WERI-Rb-1 (cell line): ENCODE measurements at regions not wholly inside any gene's neighbourhood (a gene's known extent, or its start where the extent isn't known, plus 50 kb on each side); places are given as distances from the start of the nearest gene placed in this dataset.

ENCODE experiments used
- DNase-seq: peaks from one replicate; pipeline ENCODE4 v3.0.0-alpha.2; 2020
- H3K27ac ChIP-seq: fragments of 250-450 bp; sonication (Bioruptor Pico); 2 replicates; pipeline ENCODE4 v1.5.1; 2020; ENCODE audit warnings: mild to moderate bottlenecking, moderate library complexity
- H3K27me3 ChIP-seq: fragments of 250-450 bp; sonication (Bioruptor Pico); 2 replicates; pipeline ENCODE4 v1.5.1; 2021; ENCODE audit warnings: mild to moderate bottlenecking, low read depth, moderate library complexity; ENCODE audit not compliant: insufficient read depth, severe bottlenecking
- H3K36me3 ChIP-seq: fragments of 250-450 bp; sonication (Bioruptor Pico); 2 replicates; pipeline ENCODE4 v1.5.1; 2020; ENCODE audit warnings: mild to moderate bottlenecking, moderate library complexity
- H3K4me3 ChIP-seq: 2 replicates; pipeline ENCODE4 v1.5.1; 2011; ENCODE audit warnings: low read depth, mild to moderate bottlenecking, control low read depth, low read length
- H3K9me3 ChIP-seq: fragments of 250-450 bp; sonication (Bioruptor Pico); 2 replicates; pipeline ENCODE4 v1.5.1; 2021; ENCODE audit warnings: mild to moderate bottlenecking, moderate library complexity; ENCODE audit not compliant: severe bottlenecking
- TF ChIP-seq, protein P1 (sequence below): IDR thresholded peaks from 2 replicates; pipeline ENCODE4 v1.5.1; 2011; ENCODE audit warnings: low read depth, mild to moderate bottlenecking, control low read depth, inconsistent platforms, low read length

DNA sequence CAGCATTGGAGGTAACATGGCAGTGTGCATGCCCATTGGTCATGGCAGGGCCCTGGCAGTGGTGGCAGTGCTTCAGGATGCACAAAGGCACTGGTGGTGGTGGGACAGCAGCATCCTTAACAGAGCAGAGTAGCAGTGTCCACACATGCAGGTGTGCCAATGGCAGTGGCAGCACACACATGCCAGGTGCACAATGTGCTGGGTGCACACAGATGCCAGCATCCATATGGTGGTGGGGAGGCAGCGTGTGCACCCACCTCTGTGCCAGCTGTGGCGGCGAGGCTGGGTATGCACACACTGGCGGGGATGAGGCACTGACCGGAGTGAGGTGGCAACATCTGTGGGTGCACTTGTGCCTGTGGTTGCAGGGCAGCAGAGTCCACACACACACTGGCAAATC lies 150.6 kb downstream of the SI start:
- no peaks in the 10 kb centered on the region for H3K27me3 ChIP-seq
- TF ChIP-seq, protein P1, sequence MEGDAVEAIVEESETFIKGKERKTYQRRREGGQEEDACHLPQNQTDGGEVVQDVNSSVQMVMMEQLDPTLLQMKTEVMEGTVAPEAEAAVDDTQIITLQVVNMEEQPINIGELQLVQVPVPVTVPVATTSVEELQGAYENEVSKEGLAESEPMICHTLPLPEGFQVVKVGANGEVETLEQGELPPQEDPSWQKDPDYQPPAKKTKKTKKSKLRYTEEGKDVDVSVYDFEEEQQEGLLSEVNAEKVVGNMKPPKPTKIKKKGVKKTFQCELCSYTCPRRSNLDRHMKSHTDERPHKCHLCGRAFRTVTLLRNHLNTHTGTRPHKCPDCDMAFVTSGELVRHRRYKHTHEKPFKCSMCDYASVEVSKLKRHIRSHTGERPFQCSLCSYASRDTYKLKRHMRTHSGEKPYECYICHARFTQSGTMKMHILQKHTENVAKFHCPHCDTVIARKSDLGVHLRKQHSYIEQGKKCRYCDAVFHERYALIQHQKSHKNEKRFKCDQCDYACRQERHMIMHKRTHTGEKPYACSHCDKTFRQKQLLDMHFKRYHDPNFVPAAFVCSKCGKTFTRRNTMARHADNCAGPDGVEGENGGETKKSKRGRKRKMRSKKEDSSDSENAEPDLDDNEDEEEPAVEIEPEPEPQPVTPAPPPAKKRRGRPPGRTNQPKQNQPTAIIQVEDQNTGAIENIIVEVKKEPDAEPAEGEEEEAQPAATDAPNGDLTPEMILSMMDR: no peak
- H3K36me3 ChIP-seq: no peaks in the 10 kb centered on the region
- DNase-seq: no peak
- H3K27ac ChIP-seq: no peak overlapping the region
- no peaks in the 10 kb centered on the region for H3K9me3 ChIP-seq
- H3K4me3 ChIP-seq: no peak overlapping the region

DNA sequence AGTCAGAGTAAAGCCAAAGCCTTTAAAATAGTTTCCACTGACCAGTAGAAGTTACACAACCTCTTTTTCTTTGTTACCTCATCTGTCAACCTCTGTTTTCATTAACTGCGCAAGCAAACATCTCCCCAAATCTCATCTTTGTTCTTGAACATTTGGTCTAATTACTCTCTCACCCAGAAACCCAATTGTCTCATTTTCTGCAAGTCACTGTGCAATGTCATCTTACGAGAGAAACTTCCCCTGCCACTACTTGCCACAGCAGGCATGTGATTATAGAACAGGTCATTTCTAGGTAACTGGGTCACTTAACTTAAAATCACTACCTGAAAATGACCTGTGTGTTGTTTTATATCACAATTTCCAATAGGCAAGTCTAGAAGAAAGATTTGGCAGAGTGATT lies 159.4 kb downstream of the SI start:
- no peak overlapping the region for H3K27ac ChIP-seq
- H3K36me3 ChIP-seq: no peaks in the 10 kb centered on the region
- H3K27me3 ChIP-seq: no peaks in the 10 kb centered on the region
- H3K4me3 ChIP-seq: no peak overlapping the region
- H3K9me3 ChIP-seq: no peaks in the 10 kb centered on the region
- no peak for DNase-seq
- TF ChIP-seq, protein P1: no peak

DNA sequence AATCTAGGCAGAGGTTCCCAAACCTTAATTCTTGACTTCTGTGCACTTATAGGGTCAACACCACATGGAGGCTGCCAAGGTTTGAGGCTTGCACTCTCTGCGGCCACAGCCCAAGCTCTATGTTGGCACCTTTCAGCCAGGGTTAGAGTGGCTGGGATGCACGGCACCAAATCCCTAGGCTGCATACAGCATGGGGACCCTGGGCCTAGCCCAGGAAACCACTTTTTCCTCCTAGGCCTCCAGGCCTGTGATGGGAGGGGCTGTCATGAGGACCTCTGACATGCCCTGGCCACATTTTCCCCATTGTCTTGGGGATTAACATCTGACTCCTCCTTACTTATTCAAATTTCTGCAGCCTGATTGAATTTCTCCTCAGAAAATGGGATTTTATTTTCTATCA lies 165.4 kb downstream of the SI start:
- DNase-seq: no peak
- Histone ChIP-seq H3K36me3 (no peaks in the 10 kb centered on the region), H3K4me3 (no peak overlapping the region), H3K27ac (no peak overlapping the region), H3K9me3 (no peaks in the 10 kb centered on the region), H3K27me3 (no peaks in the 10 kb centered on the region)
- TF ChIP-seq, protein P1: no peak

DNA sequence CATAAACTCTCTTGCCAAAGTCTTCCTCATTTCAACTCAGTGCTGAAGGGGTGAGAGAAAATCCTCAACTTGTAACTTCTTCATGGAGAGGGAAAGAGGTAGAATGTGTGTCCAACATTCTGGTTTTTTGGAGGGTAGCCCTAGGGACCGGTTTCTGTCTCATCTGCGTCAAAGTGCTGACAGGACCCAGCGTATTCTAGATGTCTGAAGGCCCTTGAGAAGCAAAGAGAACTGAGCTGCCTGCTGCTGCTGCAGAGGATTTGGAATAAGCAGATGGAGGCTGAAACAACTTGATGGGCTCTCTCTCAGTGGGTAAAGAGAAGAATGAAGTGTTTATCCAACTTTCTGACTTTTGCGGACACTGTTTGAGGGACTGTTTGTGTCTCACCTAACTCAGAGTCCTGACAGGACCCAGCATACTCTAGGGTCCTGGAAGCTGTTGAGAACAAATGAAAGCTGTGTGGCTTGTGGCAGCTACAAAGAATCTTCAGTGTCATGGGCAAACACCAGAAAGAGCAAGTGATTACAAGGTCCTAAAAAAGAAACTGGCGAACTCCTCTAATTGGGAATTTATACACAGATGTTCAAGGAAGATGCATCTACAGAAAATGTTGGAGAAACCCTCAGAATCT lies 174.4 kb downstream of the SI start:
- Histone ChIP-seq H3K27ac (no peak overlapping the region), H3K36me3 (no peaks in the 10 kb centered on the region), H3K27me3 (no peaks in the 10 kb centered on the region), H3K9me3 (no peaks in the 10 kb centered on the region), H3K4me3 (no peak overlapping the region)
- DNase-seq: no peak
- TF ChIP-seq, protein P1: no peak

DNA sequence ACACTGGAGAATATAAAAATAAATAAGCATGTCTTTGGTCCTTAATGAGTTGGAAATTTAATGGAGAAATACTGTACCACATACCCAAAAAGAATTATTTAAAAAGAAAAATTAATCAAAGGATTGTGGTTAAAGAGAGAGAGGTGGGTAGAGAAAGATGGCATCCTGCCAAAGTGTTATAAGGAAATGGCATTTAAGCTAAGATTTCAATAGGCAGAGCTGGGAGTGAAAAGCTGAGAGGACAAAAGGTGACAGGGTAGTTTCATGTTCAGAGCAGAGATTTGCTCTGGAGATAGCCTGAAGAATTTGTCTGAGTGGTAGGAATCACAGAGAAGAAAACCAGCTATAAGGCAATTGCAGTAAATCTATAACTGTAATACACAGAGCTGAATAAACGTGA lies 181.0 kb downstream of the SI start:
- Histone ChIP-seq H3K27ac (no peak overlapping the region), H3K9me3 (no peaks in the 10 kb centered on the region), H3K27me3 (no peaks in the 10 kb centered on the region), H3K4me3 (no peak overlapping the region), H3K36me3 (no peaks in the 10 kb centered on the region)
- no peak for DNase-seq
- TF ChIP-seq, protein P1: no peak

DNA sequence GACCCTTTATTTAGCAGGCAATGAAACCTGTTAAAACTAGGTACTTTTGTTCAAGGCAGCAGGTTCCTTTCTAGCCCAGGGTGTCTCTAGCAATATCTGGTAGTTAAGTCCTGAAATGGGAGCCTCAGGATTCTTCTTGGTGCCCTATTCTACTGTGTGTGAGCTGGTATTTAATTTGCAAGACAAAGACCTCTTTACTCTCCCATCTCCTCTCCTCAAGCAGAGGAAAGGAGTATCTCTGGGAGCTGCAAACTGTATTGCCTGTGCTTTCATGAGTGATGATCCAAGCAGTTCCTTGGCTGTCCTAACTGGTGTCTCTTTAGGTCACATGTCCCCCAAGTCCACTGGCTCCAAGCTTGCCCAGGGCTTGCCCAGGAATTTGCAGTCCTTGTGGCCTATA lies 188.2 kb downstream of the SI start:
- no peak overlapping the region for H3K4me3 ChIP-seq
- TF ChIP-seq, protein P1: no peak
- DNase-seq: no peak
- no peaks in the 10 kb centered on the region for H3K27me3 ChIP-seq
- no peaks in the 10 kb centered on the region for H3K9me3 ChIP-seq
- no peak overlapping the region for H3K27ac ChIP-seq
- no peaks in the 10 kb centered on the region for H3K36me3 ChIP-seq
